ENCODE measurements at regions not wholly inside any gene's neighbourhood (a gene's known extent, or its start where the extent isn't known, plus 50 kb on each side); places are given as distances from the start of the nearest gene placed in this dataset.

GRCh38 chr6:10323018-10323417 lies 91.9 kb downstream of the TFAP2A start:
- DNase-seq (no peak), ATAC-seq (ENCODE audit: low read depth) (no peak)
- ChIA-PET POLR2A (ENCODE audit: unreplicated experiment) (no interaction called here), CTCF (no interaction called here)
- Histone ChIP-seq H2AK5ac (ENCODE audit: low read depth, low read length) (no peak overlapping the region), H3K14ac (replicated peaks; ENCODE audit: low read depth, low read length) (no peak overlapping the region), H4K91ac (ENCODE audit: insufficient read depth, low read depth, low read length) (no peak overlapping the region), H3K9me1 (ENCODE audit: insufficient read depth, low read length) (no peaks in the 10 kb centered on the region), H2BK20ac (ENCODE audit: low read depth, low read length) (no peak overlapping the region), H3K27me3 (ENCODE audit: control insufficient read depth, insufficient read depth, low read length) (no peaks in the 10 kb centered on the region), H3K18ac (ENCODE audit: low read depth, low read length) (no peak overlapping the region), H3K27ac (ENCODE audit: insufficient read depth, low read length) (no peak overlapping the region), H2AFZ (replicated peaks; ENCODE audit: low read length, poor library complexity) (no peak overlapping the region), H3K9me3 (ENCODE audit: control insufficient read depth, insufficient read depth, low read length) (peaks cover 10% of the 10 kb centered on the region; the same call in 1 of the 2 replicates), H4K5ac (ENCODE audit: low read depth, low read length) (no peak overlapping the region), H3K36me3 (ENCODE audit: control insufficient read depth, insufficient read depth, low read length) (no peaks in the 10 kb centered on the region), H4K20me1 (ENCODE audit: insufficient read depth, low read length) (no peaks in the 10 kb centered on the region), H3K79me1 (ENCODE audit: low read depth in 1 of 2, low read length in 2 of 2) (no peaks in the 10 kb centered on the region), H3K9ac (ENCODE audit: low read depth, low read length) (no peak overlapping the region), H3K56ac (ENCODE audit: extremely low read depth, insufficient read depth, low read length) (no peak overlapping the region), H2BK120ac (ENCODE audit: low read depth, low read length) (no peak overlapping the region), H3K4me2 (ENCODE audit: low read depth, low read length) (no peak overlapping the region), H2BK5ac (ENCODE audit: low read depth, low read length, poor library complexity, severe bottlenecking) (no peak overlapping the region), H3K23ac (ENCODE audit: low read depth, low read length) (no peak overlapping the region), H4K8ac (ENCODE audit: low read depth in 2 of 2, low read length in 2 of 2) (no peak overlapping the region), H2AK9ac (replicated peaks; ENCODE audit: low read depth, low read length, poor library complexity) (no peak overlapping the region), H3K4me3 (ENCODE audit: insufficient read depth, low read depth, low read length) (no peak overlapping the region), H3K4me1 (ENCODE audit: control insufficient read depth, insufficient read depth, low read length) (no peaks in the 10 kb centered on the region), H2BK15ac (ENCODE audit: low read depth, low read length) (no peak overlapping the region), H3K4ac (ENCODE audit: low read depth, low read length) (no peak overlapping the region)
- dilution Hi-C loops (cut with HindIII; ENCODE audit: low sequenced_read_pairs, unreplicated experiment) (no loop called here), intact Hi-C loops (cut with micrococcal nuclease) (no loop called here), in situ Hi-C loops (cut with MboI; ENCODE audit: low sequenced_read_pairs) (no loop called here)
- no CpG with 5 or more reads among the region's 2 CpGs for WGBS, 2 experiments (ENCODE audit: extremely low coverage in 2 of 2, insufficient read length in 1 of 2)
- no TSS peak for BruUV-seq (replicated peaks)
- TF ChIP-seq MAFK (IDR thresholded peaks at IDR 0.05; ENCODE audit: low read depth, low read length), result no peak
- TF ChIP-seq USF2 (IDR thresholded peaks at IDR 0.05; ENCODE audit: low read depth, low read length), result no peak
- TF ChIP-seq RAD21 (IDR thresholded peaks at IDR 0.05; ENCODE audit: low read length), result no peak
- TF ChIP-seq POLR2A (IDR thresholded peaks at IDR 0.05; ENCODE audit: low read depth, low read length), result no peak
- TF ChIP-seq CHD1 (IDR thresholded peaks at IDR 0.05; ENCODE audit: low read depth, low read length), result no peak
- TF ChIP-seq NFE2L2 (IDR thresholded peaks at IDR 0.05; ENCODE audit: low read depth, low read length), result no peak
- no peak for TF ChIP-seq CEBPB (IDR thresholded peaks at IDR 0.05; ENCODE audit: low read depth, low read length)
- no peak for TF ChIP-seq MAZ (IDR thresholded peaks at IDR 0.05; ENCODE audit: borderline replicate concordance, low read depth, low read length)
- TF ChIP-seq CTCF (conservative IDR thresholded peaks at IDR 0.05; ENCODE audit: low read depth, low read length), result no peak
- no peak for TF ChIP-seq MXI1 (IDR thresholded peaks at IDR 0.05; ENCODE audit: borderline replicate concordance, low read depth, low read length)
- no peak for TF ChIP-seq FOS (IDR thresholded peaks at IDR 0.05; ENCODE audit: low read depth, low read length)
- TF ChIP-seq ELK1 (IDR thresholded peaks at IDR 0.05; ENCODE audit: borderline replicate concordance, low read depth, low read length), result no peak
- TF ChIP-seq RCOR1 (IDR thresholded peaks at IDR 0.05; ENCODE audit: insufficient replicate concordance, low read length), result no peak
